BJ (cell line): ENCODE measurements at regions not wholly inside any gene's neighbourhood (a gene's known extent, or its start where the extent isn't known, plus 50 kb on each side); places are given as distances from the start of the nearest gene placed in this dataset.

Source experiments
- CTCF ChIA-PET: fragments of 350-600 bp; formaldehyde crosslinking; extraction: SDS; loops from one replicate; lab custom pipeline; 2021; ENCODE audit warnings: antibody characterized with exemption, inconsistent platforms; lab: Yijun Ruan, JAX
- POLR2A ChIA-PET: fragments of 300-600 bp; sonication (Branson Sonifier 250); formaldehyde crosslinking; extraction: SDS; loops from one replicate; lab custom pipeline; 2021; ENCODE audit warnings: antibody characterized with exemption; lab: Charles Lee
- DNase-seq: peaks from one replicate; pipeline ENCODE4 v3.0.0-alpha.2; 2011; ENCODE audit warnings: low read depth
- H3K27me3 ChIP-seq: 2 replicates; pipeline ENCODE4 v1.6.0; 2011; ENCODE audit warnings: low read length; ENCODE audit not compliant: control insufficient read depth, insufficient read depth
- H3K36me3 ChIP-seq: 2 replicates; pipeline ENCODE4 v1.5.1; 2011; ENCODE audit warnings: low read length; ENCODE audit not compliant: control insufficient read depth, insufficient read depth
- H3K4me3 ChIP-seq: 2 replicates; pipeline ENCODE4 v1.5.1; 2011; ENCODE audit warnings: low read depth, mild to moderate bottlenecking, control low read depth, low read length
- CTCF ChIP-seq: IDR thresholded peaks from 2 replicates; pipeline ENCODE4 v1.5.1; 2011; ENCODE audit warnings: low read depth, mild to moderate bottlenecking, control low read depth, inconsistent platforms, low read length, moderate library complexity; ENCODE audit not compliant: insufficient read depth

- ChIA-PET POLR2A (no interaction called here), CTCF (interaction anchor here (0.5 to 2.1 kb wide), 3 partner anchors 63 to 411 kb away, joined by 3 to 5 read pairs (median 3); no protein-coding TSS in a partner anchor)
- no peaks in the 10 kb centered on the region; the same call in 1 of the 2 replicates for H3K27me3 ChIP-seq
- H3K36me3 ChIP-seq = no peaks in the 10 kb centered on the region
- no peak overlapping the region for H3K4me3 ChIP-seq
- DNase-seq = no peak
- no peak for TF ChIP-seq CTCF
These were observed 352.2 kb upstream of the TNRC6C start for GRCh38 chr17:77606146-77606864.

GRCh38 chr17:77606865-77607210 lies 351.7 kb upstream of the TNRC6C start:
- H3K36me3 ChIP-seq = no peaks in the 10 kb centered on the region
- no peak for DNase-seq
- H3K4me3 ChIP-seq = no peak overlapping the region
- POLR2A ChIA-PET = no interaction called here
- TF ChIP-seq CTCF = no peak
- CTCF ChIA-PET = interaction anchor here (0.5 to 2.1 kb wide), 3 partner anchors 64 to 410 kb away, joined by 3 to 5 read pairs (median 3); no protein-coding TSS in a partner anchor
- H3K27me3 ChIP-seq = peaks cover under 1% of the 10 kb centered on the region; the same call in 1 of the 2 replicates

- no peak for DNase-seq
- no peak for TF ChIP-seq CTCF
- ChIA-PET CTCF (interaction anchor here (0.5 to 2.1 kb wide), 2 partner anchors 64 to 473 kb away, joined by 3 to 5 read pairs; no protein-coding TSS in a partner anchor), POLR2A (no interaction called here)
- Histone ChIP-seq H3K36me3 (no peaks in the 10 kb centered on the region), H3K27me3 (peaks cover 4% of the 10 kb centered on the region; the same call in 1 of the 2 replicates), H3K4me3 (no peak overlapping the region)
These were observed 350.9 kb upstream of the TNRC6C start for GRCh38 chr17:77607606-77608005.

- H3K36me3 ChIP-seq = no peaks in the 10 kb centered on the region
- ChIA-PET CTCF (interaction anchor here (0.6 to 2.1 kb wide), 2 partner anchors 65 to 100 kb away, joined by 3 to 5 read pairs; no protein-coding TSS in a partner anchor), POLR2A (no interaction called here)
- DNase-seq = no peak
- TF ChIP-seq CTCF = no peak
- peaks cover 6% of the 10 kb centered on the region; the same call in 1 of the 2 replicates for H3K27me3 ChIP-seq
- no peak overlapping the region for H3K4me3 ChIP-seq
These were observed 350.1 kb upstream of the TNRC6C start for GRCh38 chr17:77608431-77608830.

GRCh38 chr17:77609553-77610517 lies 348.7 kb upstream of the TNRC6C start:
- Histone ChIP-seq H3K36me3 (no peaks in the 10 kb centered on the region), H3K4me3 (no peak overlapping the region), H3K27me3 (peaks cover 6% of the 10 kb centered on the region; the same call in 1 of the 2 replicates)
- TF ChIP-seq CTCF = no peak
- POLR2A ChIA-PET = no interaction called here
- no peak for DNase-seq
- CTCF ChIA-PET = no interaction called here
